ENCODE measurements at regions not wholly inside any gene's neighbourhood (a gene's known extent, or its start where the extent isn't known, plus 50 kb on each side); places are given as distances from the start of the nearest gene placed in this dataset.

DNA sequence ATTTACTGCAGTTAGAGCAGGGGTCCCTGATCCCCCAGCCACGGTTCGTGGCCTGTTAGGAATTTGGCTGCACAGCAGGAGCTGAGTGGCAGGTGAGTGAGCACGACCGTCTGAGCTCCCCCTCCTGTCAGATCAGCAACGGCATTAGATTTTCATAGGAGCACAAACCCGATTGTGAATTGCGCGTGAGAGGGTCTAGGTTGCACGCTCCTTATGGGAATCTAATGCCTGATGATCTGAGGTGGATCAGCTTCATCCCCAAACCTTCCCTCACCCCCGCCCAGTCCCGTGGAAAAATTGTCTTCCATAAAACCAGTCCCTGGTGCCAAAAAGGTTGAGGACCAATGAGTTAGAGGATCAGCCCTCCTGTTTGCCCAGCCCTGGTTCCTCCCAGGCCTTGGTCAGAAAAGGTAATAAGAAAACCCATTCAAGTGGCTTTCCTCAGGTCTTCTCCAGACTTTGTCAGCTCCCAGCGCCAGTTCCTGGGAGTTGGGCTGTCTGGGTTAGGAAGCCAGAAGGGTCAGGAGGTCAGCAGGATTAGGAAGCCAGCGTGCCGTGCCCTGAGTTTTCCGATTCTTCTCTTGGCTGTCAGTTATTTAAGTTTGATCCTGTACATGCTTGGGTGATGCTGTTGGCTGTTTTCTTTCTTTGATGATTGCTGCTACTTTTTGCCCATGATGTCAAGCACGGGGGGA, 139.9 kb upstream of the PMEPA1 start:
- intact Hi-C loops (cut with DNase I) = no loop called here
- Histone ChIP-seq H3K27ac (no peak overlapping the region), H3K4me1 (no peaks in the 10 kb centered on the region), H3K27me3 (ENCODE audit: insufficient read depth in 3 of 3, low read length in 2 of 3) (no peaks in the 10 kb centered on the region), H3K36me3 (ENCODE audit: insufficient read depth in 1 of 2, low read depth in 1 of 2) (no peaks in the 10 kb centered on the region), H3K4me3 (no peak overlapping the region), H3K9me3 (no peaks in the 10 kb centered on the region)
- TF ChIP-seq, protein P1, sequence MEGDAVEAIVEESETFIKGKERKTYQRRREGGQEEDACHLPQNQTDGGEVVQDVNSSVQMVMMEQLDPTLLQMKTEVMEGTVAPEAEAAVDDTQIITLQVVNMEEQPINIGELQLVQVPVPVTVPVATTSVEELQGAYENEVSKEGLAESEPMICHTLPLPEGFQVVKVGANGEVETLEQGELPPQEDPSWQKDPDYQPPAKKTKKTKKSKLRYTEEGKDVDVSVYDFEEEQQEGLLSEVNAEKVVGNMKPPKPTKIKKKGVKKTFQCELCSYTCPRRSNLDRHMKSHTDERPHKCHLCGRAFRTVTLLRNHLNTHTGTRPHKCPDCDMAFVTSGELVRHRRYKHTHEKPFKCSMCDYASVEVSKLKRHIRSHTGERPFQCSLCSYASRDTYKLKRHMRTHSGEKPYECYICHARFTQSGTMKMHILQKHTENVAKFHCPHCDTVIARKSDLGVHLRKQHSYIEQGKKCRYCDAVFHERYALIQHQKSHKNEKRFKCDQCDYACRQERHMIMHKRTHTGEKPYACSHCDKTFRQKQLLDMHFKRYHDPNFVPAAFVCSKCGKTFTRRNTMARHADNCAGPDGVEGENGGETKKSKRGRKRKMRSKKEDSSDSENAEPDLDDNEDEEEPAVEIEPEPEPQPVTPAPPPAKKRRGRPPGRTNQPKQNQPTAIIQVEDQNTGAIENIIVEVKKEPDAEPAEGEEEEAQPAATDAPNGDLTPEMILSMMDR (IDR thresholded peaks at IDR 0.05) = no peak
- ATAC-seq = no peak
- no peak for DNase-seq
- 90 to 91% (median 91%) methylated on average over 16 of the region's 16 CpGs for WGBS, 3 donors

DNA sequence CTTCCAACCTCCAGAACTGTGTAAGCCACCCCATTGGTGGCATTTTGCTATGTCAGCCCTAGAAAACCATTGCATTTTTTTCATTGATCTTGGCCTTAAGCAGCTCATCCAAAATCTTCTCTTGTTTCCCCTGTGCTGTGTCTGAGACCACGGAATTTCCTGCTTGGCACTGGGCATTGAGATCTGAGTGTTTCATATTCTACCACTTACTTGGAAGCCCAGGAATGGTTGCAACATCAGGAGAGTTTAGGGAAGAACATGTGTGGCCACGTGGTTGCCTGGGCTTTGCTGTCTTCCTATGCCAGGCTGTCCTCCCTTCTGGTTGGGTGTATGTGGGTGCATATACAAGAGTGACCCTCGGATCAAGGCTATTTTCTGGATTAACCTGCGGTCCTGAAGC, 139.3 kb upstream of the PMEPA1 start:
- no peak overlapping the region for H3K4me3 ChIP-seq
- WGBS, 3 donors = 65 to 75% (median 70%) methylated on average over 4 of the region's 4 CpGs
- ATAC-seq (no peak), DNase-seq (no peak)
- no peaks in the 10 kb centered on the region for H3K4me1 ChIP-seq
- H3K36me3 ChIP-seq (ENCODE audit: insufficient read depth in 1 of 2, low read depth in 1 of 2) = no peaks in the 10 kb centered on the region
- H3K27me3 ChIP-seq (ENCODE audit: insufficient read depth in 3 of 3, low read length in 2 of 3) = no peaks in the 10 kb centered on the region
- no peak overlapping the region for H3K27ac ChIP-seq
- intact Hi-C loops (cut with DNase I) = no loop called here
- TF ChIP-seq, protein P1 (IDR thresholded peaks at IDR 0.05) = no peak
- H3K9me3 ChIP-seq = no peaks in the 10 kb centered on the region

DNA sequence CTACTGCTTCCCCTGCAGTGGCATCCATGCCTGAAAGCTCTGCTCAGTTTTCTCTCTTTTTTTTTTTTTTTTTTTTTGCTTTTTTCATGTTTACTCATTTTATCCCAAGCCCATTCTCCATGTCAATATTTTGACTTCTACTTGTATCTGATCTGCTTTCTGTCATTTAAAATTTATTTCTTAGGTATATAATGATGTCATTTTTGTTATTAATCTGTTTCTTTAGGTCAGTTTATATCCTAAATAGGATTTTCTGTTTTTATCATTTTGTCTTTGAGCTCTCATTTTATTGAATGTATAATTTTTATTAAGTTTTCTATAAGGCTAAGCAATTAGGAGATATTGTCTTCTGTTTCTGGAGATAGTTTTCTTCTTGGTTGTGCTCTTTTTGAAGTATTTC, 138.5 kb upstream of the PMEPA1 start:
- intact Hi-C loops (cut with DNase I) = no loop called here
- Histone ChIP-seq H3K27ac (no peak overlapping the region), H3K36me3 (ENCODE audit: insufficient read depth in 1 of 2, low read depth in 1 of 2) (no peaks in the 10 kb centered on the region), H3K4me1 (no peaks in the 10 kb centered on the region), H3K4me3 (no peak overlapping the region), H3K9me3 (no peaks in the 10 kb centered on the region), H3K27me3 (ENCODE audit: insufficient read depth in 3 of 3, low read length in 2 of 3) (no peaks in the 10 kb centered on the region)
- ATAC-seq = no peak
- DNase-seq = no peak
- TF ChIP-seq, protein P1 (IDR thresholded peaks at IDR 0.05) = no peak

DNA sequence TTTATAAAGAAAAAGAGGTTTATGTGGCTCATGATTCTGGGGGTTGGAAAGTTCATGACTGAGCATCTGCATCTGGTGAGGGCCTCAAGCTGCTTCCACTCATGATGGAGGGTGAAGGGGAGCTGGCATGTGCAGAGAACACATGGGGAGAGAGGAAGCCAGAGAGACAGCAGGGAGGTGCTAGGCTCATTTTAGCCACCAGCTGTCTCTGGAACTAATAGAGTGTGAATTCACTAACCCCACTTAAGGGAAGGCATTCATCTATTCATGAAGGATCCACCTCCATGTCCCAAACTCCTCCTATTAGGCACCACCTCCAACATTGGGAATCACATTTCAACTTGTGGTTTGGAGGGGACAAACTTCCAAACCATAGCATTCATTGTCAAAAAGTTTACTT, 137.3 kb upstream of the PMEPA1 start:
- no peak overlapping the region for H3K4me3 ChIP-seq
- intact Hi-C loops (cut with DNase I) = no loop called here
- H3K36me3 ChIP-seq (ENCODE audit: insufficient read depth in 1 of 2, low read depth in 1 of 2) = no peaks in the 10 kb centered on the region
- no peaks in the 10 kb centered on the region for H3K27me3 ChIP-seq (ENCODE audit: insufficient read depth in 3 of 3, low read length in 2 of 3)
- TF ChIP-seq, protein P1 (IDR thresholded peaks at IDR 0.05) = no peak
- no peaks in the 10 kb centered on the region for H3K9me3 ChIP-seq
- no peaks in the 10 kb centered on the region for H3K4me1 ChIP-seq
- no peak overlapping the region for H3K27ac ChIP-seq
- ATAC-seq (no peak), DNase-seq (no peak)

Measured in psoas muscle (tissue), 7 donors.